Calu3 (cell line): ENCODE measurements at regions not wholly inside any gene's neighbourhood (a gene's known extent, or its start where the extent isn't known, plus 50 kb on each side); places are given as distances from the start of the nearest gene placed in this dataset.
"Not testable (repeated sequence)": the region's sequence is repeated elsewhere in the genome, so short reads cannot be mapped to it uniquely, and the experiment has no call there.

Experiments used
- BruUV-seq: library from RNA; stranded (reverse); fragments of 400-500 nt; replicated peaks from 2 replicates; lab custom pipeline; 2021; lab: Mats Ljungman, UMichigan
- CTCF ChIA-PET: fragments of 300-600 bp; sonication (Branson Sonifier 250); formaldehyde crosslinking; loops from one replicate; lab custom pipeline; 2022; ENCODE audit warnings: antibody characterized with exemption; lab: Charles Lee
- DNase-seq: peaks from one replicate; pipeline ENCODE4 v3.0.0; 2022
- H3K27ac Mint-ChIP-seq: one replicate; pipeline ENCODE4 v1.8.0; 2022; ENCODE audit warnings: mixed read lengths; ENCODE audit not compliant: unreplicated experiment
- H3K27me3 Mint-ChIP-seq: one replicate; pipeline ENCODE4 v1.8.0; 2022; ENCODE audit warnings: mixed read lengths; ENCODE audit not compliant: unreplicated experiment
- H3K36me3 Mint-ChIP-seq: one replicate; pipeline ENCODE4 v1.8.0; 2022; ENCODE audit warnings: mild to moderate bottlenecking, moderate library complexity, mixed read lengths; ENCODE audit not compliant: insufficient read depth, unreplicated experiment
- H3K4me1 Mint-ChIP-seq: one replicate; pipeline ENCODE4 v1.8.0; 2022; ENCODE audit warnings: mild to moderate bottlenecking, low read depth, mixed read lengths; ENCODE audit not compliant: unreplicated experiment
- H3K4me3 Mint-ChIP-seq: one replicate; pipeline ENCODE4 v1.8.0; 2022; ENCODE audit warnings: mild to moderate bottlenecking, low read depth, moderate library complexity, mixed read lengths; ENCODE audit not compliant: unreplicated experiment
- H3K9me3 Mint-ChIP-seq: one replicate; pipeline ENCODE4 v1.8.0; 2022; ENCODE audit warnings: low read depth, mixed read lengths; ENCODE audit not compliant: unreplicated experiment
- CTCF ChIP-seq: fragments of 200-600 bp; IDR thresholded peaks from one replicate; pipeline ENCODE4 v1.8.0; 2022; ENCODE audit warnings: antibody characterized with exemption; ENCODE audit not compliant: unreplicated experiment
- intact Hi-C: fragments of 100-400 bp; cut with micrococcal nuclease; formaldehyde crosslinking; loops from one replicate; pipeline ENCODE4 v1.10.0; 2022; ENCODE audit not compliant: unreplicated experiment

GRCh38 chr9:135380311-135380960 is 99.1 kb upstream of the PPP1R26 start:
- H3K27ac Mint-ChIP-seq: no peak overlapping the region
- intact Hi-C loops: no loop called here
- no peak for TF ChIP-seq CTCF
- H3K9me3 Mint-ChIP-seq: no peaks in the 10 kb centered on the region
- CTCF ChIA-PET: no interaction called here
- no peak overlapping the region for H3K4me3 Mint-ChIP-seq
- H3K27me3 Mint-ChIP-seq: peaks cover 57% of the 10 kb centered on the region
- BruUV-seq: no TSS peak
- no peaks in the 10 kb centered on the region for H3K4me1 Mint-ChIP-seq
- H3K36me3 Mint-ChIP-seq: no peaks in the 10 kb centered on the region
- no peak for DNase-seq

GRCh38 chr9:135381762-135382310 is 97.7 kb upstream of the PPP1R26 start:
- CTCF ChIA-PET: no interaction called here
- no peaks in the 10 kb centered on the region for H3K9me3 Mint-ChIP-seq
- no peak for TF ChIP-seq CTCF
- no peak overlapping the region for H3K4me3 Mint-ChIP-seq
- no TSS peak for BruUV-seq
- no peaks in the 10 kb centered on the region for H3K4me1 Mint-ChIP-seq
- no peak for DNase-seq
- peaks cover 48% of the 10 kb centered on the region for H3K27me3 Mint-ChIP-seq
- no peaks in the 10 kb centered on the region for H3K36me3 Mint-ChIP-seq
- intact Hi-C loops: no loop called here
- H3K27ac Mint-ChIP-seq: no peak overlapping the region

- CTCF ChIA-PET: no interaction called here
- Mint-ChIP-seq H3K4me3 (no peak overlapping the region), H3K27ac (no peak overlapping the region), H3K36me3 (no peaks in the 10 kb centered on the region), H3K9me3 (no peaks in the 10 kb centered on the region), H3K27me3 (peaks cover 48% of the 10 kb centered on the region), H3K4me1 (no peaks in the 10 kb centered on the region)
- no peak for TF ChIP-seq CTCF
- intact Hi-C loops: no loop called here
- no peak for DNase-seq
- BruUV-seq: no TSS peak
These were observed 95.4 kb upstream of the PPP1R26 start for GRCh38 chr9:135384226-135384625.

GRCh38 chr9:135384815-135385405 is 94.7 kb upstream of the PPP1R26 start:
- BruUV-seq, CTCF ChIA-PET, H3K36me3 Mint-ChIP-seq, H3K9me3 Mint-ChIP-seq, DNase-seq, H3K4me3 Mint-ChIP-seq, intact Hi-C loops, H3K4me1 Mint-ChIP-seq, H3K27ac Mint-ChIP-seq: not testable (repeated sequence)
- peaks cover 50% of the 10 kb centered on the region for H3K27me3 Mint-ChIP-seq

- no peaks in the 10 kb centered on the region for H3K9me3 Mint-ChIP-seq
- no peak overlapping the region for H3K27ac Mint-ChIP-seq
- no peak overlapping the region for H3K4me3 Mint-ChIP-seq
- no peaks in the 10 kb centered on the region for H3K4me1 Mint-ChIP-seq
- H3K27me3 Mint-ChIP-seq: peaks cover 59% of the 10 kb centered on the region
- TF ChIP-seq CTCF: no peak
- no TSS peak for BruUV-seq
- CTCF ChIA-PET: no interaction called here
- intact Hi-C loops: no loop called here
- no peaks in the 10 kb centered on the region for H3K36me3 Mint-ChIP-seq
- DNase-seq: no peak
These were observed 93.8 kb upstream of the PPP1R26 start for GRCh38 chr9:135385793-135386192.
